Ishikawa (cell line): ENCODE measurements at regions not wholly inside any gene's neighbourhood (a gene's known extent, or its start where the extent isn't known, plus 50 kb on each side); places are given as distances from the start of the nearest gene placed in this dataset.

Experiments used
- CEBPB ChIP-seq: IDR thresholded peaks from 2 replicates; pipeline ENCODE4 v1.6.1; 2012
- CREB1 ChIP-seq: IDR thresholded peaks from 2 replicates; pipeline ENCODE4 v1.6.1; 2012; ENCODE audit warnings: low read depth
- EGR1 ChIP-seq: IDR thresholded peaks from 2 replicates; pipeline ENCODE4 v1.6.1; 2012
- EP300 ChIP-seq: IDR thresholded peaks from 2 replicates; pipeline ENCODE4 v1.6.1; 2012; ENCODE audit warnings: borderline replicate concordance
- FOXM1 ChIP-seq: IDR thresholded peaks from 2 replicates; pipeline ENCODE4 v1.6.1; 2012; ENCODE audit warnings: low read depth, borderline replicate concordance
- NFIC ChIP-seq: IDR thresholded peaks from 2 replicates; pipeline ENCODE4 v1.6.1; 2012
- RAD21 ChIP-seq: IDR thresholded peaks from 2 replicates; pipeline ENCODE4 v1.6.1; 2012; ENCODE audit warnings: low read depth
- TAF1 ChIP-seq: IDR thresholded peaks from 2 replicates; pipeline ENCODE4 v1.6.1; 2012; ENCODE audit warnings: low read depth, mild to moderate bottlenecking
- TCF12 ChIP-seq: IDR thresholded peaks from 2 replicates; pipeline ENCODE4 v1.6.1; 2012; ENCODE audit warnings: low read depth
- TEAD4 ChIP-seq: IDR thresholded peaks from 2 replicates; pipeline ENCODE4 v1.6.1; 2012
- USF1 ChIP-seq: IDR thresholded peaks from 2 replicates; pipeline ENCODE4 v1.6.1; 2012
- YY1 ChIP-seq: IDR thresholded peaks from 2 replicates; pipeline ENCODE4 v1.6.1; 2012; ENCODE audit warnings: low read depth
- ZBTB7A ChIP-seq: IDR thresholded peaks from 2 replicates; pipeline ENCODE4 v1.6.1; 2012; ENCODE audit warnings: low read depth
- TF ChIP-seq, protein P1 (sequence below): IDR thresholded peaks from 2 replicates; pipeline ENCODE4 v1.6.1; 2012; ENCODE audit warnings: low read depth, mild to moderate bottlenecking
- TF ChIP-seq, protein P2 (sequence below): IDR thresholded peaks from 2 replicates; pipeline ENCODE4 v1.6.1; 2012

- TF ChIP-seq ZBTB7A (no peak), RAD21 (no peak), TEAD4 (no peak), EP300 (no peak), CEBPB (no peak), EGR1 (no peak), TCF12 (no peak), FOXM1 (no peak), USF1 (no peak), TAF1 (no peak)
- TF ChIP-seq, protein P1, sequence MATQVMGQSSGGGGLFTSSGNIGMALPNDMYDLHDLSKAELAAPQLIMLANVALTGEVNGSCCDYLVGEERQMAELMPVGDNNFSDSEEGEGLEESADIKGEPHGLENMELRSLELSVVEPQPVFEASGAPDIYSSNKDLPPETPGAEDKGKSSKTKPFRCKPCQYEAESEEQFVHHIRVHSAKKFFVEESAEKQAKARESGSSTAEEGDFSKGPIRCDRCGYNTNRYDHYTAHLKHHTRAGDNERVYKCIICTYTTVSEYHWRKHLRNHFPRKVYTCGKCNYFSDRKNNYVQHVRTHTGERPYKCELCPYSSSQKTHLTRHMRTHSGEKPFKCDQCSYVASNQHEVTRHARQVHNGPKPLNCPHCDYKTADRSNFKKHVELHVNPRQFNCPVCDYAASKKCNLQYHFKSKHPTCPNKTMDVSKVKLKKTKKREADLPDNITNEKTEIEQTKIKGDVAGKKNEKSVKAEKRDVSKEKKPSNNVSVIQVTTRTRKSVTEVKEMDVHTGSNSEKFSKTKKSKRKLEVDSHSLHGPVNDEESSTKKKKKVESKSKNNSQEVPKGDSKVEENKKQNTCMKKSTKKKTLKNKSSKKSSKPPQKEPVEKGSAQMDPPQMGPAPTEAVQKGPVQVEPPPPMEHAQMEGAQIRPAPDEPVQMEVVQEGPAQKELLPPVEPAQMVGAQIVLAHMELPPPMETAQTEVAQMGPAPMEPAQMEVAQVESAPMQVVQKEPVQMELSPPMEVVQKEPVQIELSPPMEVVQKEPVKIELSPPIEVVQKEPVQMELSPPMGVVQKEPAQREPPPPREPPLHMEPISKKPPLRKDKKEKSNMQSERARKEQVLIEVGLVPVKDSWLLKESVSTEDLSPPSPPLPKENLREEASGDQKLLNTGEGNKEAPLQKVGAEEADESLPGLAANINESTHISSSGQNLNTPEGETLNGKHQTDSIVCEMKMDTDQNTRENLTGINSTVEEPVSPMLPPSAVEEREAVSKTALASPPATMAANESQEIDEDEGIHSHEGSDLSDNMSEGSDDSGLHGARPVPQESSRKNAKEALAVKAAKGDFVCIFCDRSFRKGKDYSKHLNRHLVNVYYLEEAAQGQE, result no peak
- TF ChIP-seq, protein P2, sequence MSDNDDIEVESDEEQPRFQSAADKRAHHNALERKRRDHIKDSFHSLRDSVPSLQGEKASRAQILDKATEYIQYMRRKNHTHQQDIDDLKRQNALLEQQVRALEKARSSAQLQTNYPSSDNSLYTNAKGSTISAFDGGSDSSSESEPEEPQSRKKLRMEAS, result no peak
These were observed 147.9 kb upstream of the TBCA start for GRCh38 chr5:77924081-77924480.

DNA sequence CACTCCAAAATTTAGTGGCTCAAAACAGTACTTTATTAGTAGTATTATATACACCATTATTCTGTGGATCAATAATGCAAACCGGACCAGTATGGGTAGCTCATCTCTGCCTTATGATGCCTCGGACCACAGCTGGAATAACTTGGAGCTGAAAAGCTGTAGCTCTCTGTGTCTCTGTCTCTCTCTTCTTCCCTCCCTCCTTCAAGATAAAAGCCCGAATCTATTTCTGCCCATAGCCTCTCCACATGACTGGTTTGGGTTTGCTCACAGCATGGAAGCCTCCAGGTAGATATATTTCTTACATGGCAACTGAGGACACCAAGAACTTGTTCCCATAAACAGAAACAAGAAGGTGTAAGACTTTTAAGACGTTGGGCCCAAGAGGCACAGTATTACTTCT lies 147.5 kb upstream of the TBCA start:
- TF ChIP-seq RAD21, result no peak
- no peak for TF ChIP-seq TAF1
- TF ChIP-seq EGR1, result no peak

DNA sequence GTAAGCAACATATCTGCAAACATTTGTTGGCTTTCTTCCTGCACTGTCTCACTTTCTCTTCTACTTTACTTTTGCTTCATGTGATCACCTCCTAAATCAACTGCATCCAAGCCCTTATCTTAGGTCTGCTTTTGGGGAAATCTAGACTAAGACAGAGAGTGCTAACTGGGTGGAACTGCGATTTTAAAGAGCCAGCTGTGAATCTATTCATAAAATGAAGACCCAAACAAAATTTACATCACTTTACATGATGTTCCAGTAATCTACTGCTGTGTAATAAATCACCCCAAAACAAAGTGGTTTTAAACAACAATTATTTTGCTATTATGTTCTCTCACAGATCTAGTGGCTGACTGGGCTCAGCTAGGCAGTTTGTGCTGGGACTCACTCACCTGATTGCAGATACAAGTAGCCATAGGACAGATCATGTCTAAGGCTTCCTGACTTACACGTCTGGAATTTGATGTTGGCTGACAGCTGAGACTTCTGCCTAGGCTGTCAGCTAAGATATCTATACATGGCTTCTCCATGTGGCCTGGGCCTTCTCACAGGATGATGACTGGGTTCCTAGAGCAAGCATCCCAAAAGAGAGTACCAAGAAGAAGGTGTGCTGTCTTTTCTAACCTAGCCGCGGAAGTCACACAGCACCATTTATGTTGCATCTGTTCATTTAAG lies 145.1 kb upstream of the TBCA start:
- TF ChIP-seq, protein P1, result no peak
- TF ChIP-seq, protein P2, result no peak
- TF ChIP-seq EP300 (no peak), YY1 (no peak)

DNA sequence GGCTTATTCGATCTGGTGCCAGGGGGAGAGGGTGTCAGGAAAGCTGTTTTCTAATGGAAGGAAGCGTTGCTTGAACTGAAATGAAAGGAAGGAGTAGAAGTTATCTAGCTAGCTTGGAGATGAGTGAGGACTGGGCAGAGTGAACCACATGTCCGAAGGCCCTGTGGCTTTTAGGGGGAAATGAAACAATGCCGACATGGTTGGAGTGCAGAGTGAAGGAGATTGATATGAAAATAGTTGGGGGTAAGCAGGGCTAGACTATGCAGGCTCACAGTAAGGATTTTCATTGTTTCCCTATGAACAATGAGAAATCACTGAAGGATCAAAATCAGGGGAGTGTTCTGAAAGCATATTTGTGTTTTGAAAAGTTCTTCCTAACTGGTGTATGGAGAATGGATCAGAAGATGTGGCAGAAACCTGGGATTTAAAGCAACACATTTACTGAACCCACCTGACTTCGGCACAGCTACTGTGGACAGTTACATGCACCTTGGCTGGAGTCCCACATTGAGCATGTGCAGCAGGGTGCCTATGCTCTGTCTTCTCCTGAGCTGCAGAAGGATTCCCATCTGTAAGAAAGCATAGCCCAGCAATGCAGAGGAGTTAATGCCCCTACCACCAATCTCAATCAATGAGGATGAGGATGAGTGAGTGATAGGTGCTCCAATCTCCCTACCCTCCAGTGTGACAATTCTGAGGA lies 144.4 kb upstream of the TBCA start:
- TF ChIP-seq, protein P1, result peak; percentile 80
- TF ChIP-seq TEAD4 (no peak), EP300 (no peak), TCF12 (no peak), TAF1 (no peak), EGR1 (no peak), RAD21 (no peak), FOXM1 (no peak), USF1 (no peak), CREB1 (no peak), YY1 (no peak), NFIC (peak; percentile 49; the same call in 1 of the 2 replicates), CEBPB (no peak), ZBTB7A (no peak)
- TF ChIP-seq, protein P2, result 0 out of 2 replicates have a peak, but pooled peaks have one; percentile 24

GRCh38 chr5:77915346-77915745 lies 139.2 kb upstream of the TBCA start:
- TF ChIP-seq TAF1, result no peak
- TF ChIP-seq FOXM1, result no peak
